Erythroblast (primary cell): ENCODE measurements at regions not wholly inside any gene's neighbourhood (a gene's known extent, or its start where the extent isn't known, plus 50 kb on each side); places are given as distances from the start of the nearest gene placed in this dataset.

Experiments
- DNase-seq, 2 experiments: peaks; one replicate each; lab custom pipeline; 2025; lab: John Stamatoyannopoulos, UW
- GATA1 ChIP-seq: IDR thresholded peaks from 2 replicates; pipeline ENCODE4 v1.6.1; 2011; ENCODE audit warnings: low read depth, mild to moderate bottlenecking, control low read depth, low read length, moderate library complexity
- POLR2A ChIP-seq: IDR thresholded peaks from 2 replicates; pipeline ENCODE4 v1.6.1; 2011; ENCODE audit warnings: mild to moderate bottlenecking, low read length

- no peak for DNase-seq
These were observed 86.8 kb downstream of the CCT6B start for GRCh38 chr17:34874478-34874877.

GRCh38 chr17:34872640-34873039, 88.6 kb downstream of the CCT6B start:
- DNase-seq, result no peak
- no peak for TF ChIP-seq GATA1
- no peak for TF ChIP-seq POLR2A

More at GRCh38 chr17:34874478-34874877, 86.8 kb downstream of the CCT6B start:
- TF ChIP-seq GATA1, result no peak
- no peak for TF ChIP-seq POLR2A

GRCh38 chr17:34869641-34870040, 91.6 kb downstream of the CCT6B start:
- no peak for TF ChIP-seq GATA1
- TF ChIP-seq POLR2A, result no peak
- DNase-seq, result no peak

GRCh38 chr17:34865716-34866115, 95.5 kb downstream of the CCT6B start:
- no peak for DNase-seq
- TF ChIP-seq GATA1 (no peak), POLR2A (no peak)

- no peak for DNase-seq
- TF ChIP-seq POLR2A (no peak), GATA1 (no peak)
These were observed 98.9 kb downstream of the CCT6B start for GRCh38 chr17:34862384-34862783.

GRCh38 chr17:34861864-34862263, 99.4 kb downstream of the CCT6B start:
- DNase-seq, result no peak
- TF ChIP-seq POLR2A, result no peak
- TF ChIP-seq GATA1, result no peak

- no peak for DNase-seq
- TF ChIP-seq POLR2A (no peak), GATA1 (no peak)
These were observed 101.6 kb downstream of the CCT6B start for GRCh38 chr17:34859652-34860051.

- TF ChIP-seq POLR2A, result no peak
- no peak for DNase-seq
These were observed 102.4 kb downstream of the CCT6B start for GRCh38 chr17:34858591-34859565.

GRCh38 chr17:34853924-34854323, 107.3 kb downstream of the CCT6B start:
- DNase-seq, result no peak
- TF ChIP-seq GATA1, result no peak
- no peak for TF ChIP-seq POLR2A

GRCh38 chr17:34852614-34853013, 108.6 kb downstream of the CCT6B start:
- TF ChIP-seq POLR2A, result no peak
- no peak for TF ChIP-seq GATA1

GRCh38 chr17:34851961-34852540, 109.2 kb downstream of the CCT6B start:
- no peak for TF ChIP-seq GATA1
- no peak for TF ChIP-seq POLR2A
- DNase-seq, result no peak

More at GRCh38 chr17:34852614-34853013, 108.6 kb downstream of the CCT6B start:
- no peak for DNase-seq

- no peak for TF ChIP-seq GATA1
- TF ChIP-seq POLR2A, result no peak
- no peak for DNase-seq
These were observed 110.3 kb downstream of the CCT6B start for GRCh38 chr17:34850964-34851363.

- no peak for DNase-seq
These were observed 111.2 kb downstream of the CCT6B start for GRCh38 chr17:34850023-34850422.

GRCh38 chr17:34847938-34848337, 113.3 kb downstream of the CCT6B start:
- TF ChIP-seq POLR2A (no peak), GATA1 (no peak)
- DNase-seq, result no peak

More at GRCh38 chr17:34850023-34850422, 111.2 kb downstream of the CCT6B start:
- TF ChIP-seq GATA1 (no peak), POLR2A (no peak)
